HepG2 (cell line): ENCODE measurements at regions not wholly inside any gene's neighbourhood (a gene's known extent, or its start where the extent isn't known, plus 50 kb on each side); places are given as distances from the start of the nearest gene placed in this dataset.

ENCODE experiments used
- ARID4A ChIP-seq: sonication (generic); formaldehyde crosslinking; IDR thresholded peaks from 2 replicates; pipeline ENCODE4 v1.5.0; 2020; ENCODE audit warnings: mild to moderate bottlenecking, missing genetic modification reagents, borderline replicate concordance
- CBX5 ChIP-seq: sonication (generic); formaldehyde crosslinking; IDR thresholded peaks from 2 replicates; pipeline ENCODE4 v1.4.0; 2020; ENCODE audit warnings: missing genetic modification reagents, borderline replicate concordance
- CENPBD1 ChIP-seq: sonication (generic); formaldehyde crosslinking; IDR thresholded peaks from 2 replicates; pipeline ENCODE4 v1.8.0; 2022; ENCODE audit warnings: missing genetic modification reagents, low read depth, mild to moderate bottlenecking, borderline replicate concordance
- CREM ChIP-seq, 2 experiments: sonication (generic) in 1 of 2; formaldehyde crosslinking in 1 of 2; IDR thresholded peaks; 2 replicates each; pipeline versions ENCODE4 v1.4.0 to v1.6.1; 2016 to 2020; ENCODE audit warnings: antibody characterized with exemption in 1 of 2, mild to moderate bottlenecking in 1 of 2, missing genetic modification reagents in 1 of 2
- ELF3 ChIP-seq: IDR thresholded peaks from 2 replicates; pipeline ENCODE4 v1.6.1; 2016; ENCODE audit warnings: missing genetic modification reagents, missing compliant biosample characterization
- FUBP1 ChIP-seq: sonication (generic); formaldehyde crosslinking; IDR thresholded peaks from 2 replicates; pipeline ENCODE4 v1.5.1; 2020; ENCODE audit warnings: missing genetic modification reagents, mild to moderate bottlenecking, borderline replicate concordance
- GABPB1 ChIP-seq: IDR thresholded peaks from 2 replicates; pipeline ENCODE4 v1.6.1; 2016; ENCODE audit warnings: mild to moderate bottlenecking, missing genetic modification reagents, moderate library complexity, missing compliant biosample characterization
- GPN1 ChIP-seq: sonication (generic); formaldehyde crosslinking; IDR thresholded peaks from 2 replicates; pipeline ENCODE4 v1.5.1; 2020; ENCODE audit warnings: missing genetic modification reagents, borderline replicate concordance
- HNF4A ChIP-seq: sonication (generic); formaldehyde crosslinking; IDR thresholded peaks from 2 replicates; pipeline ENCODE4 v1.4.0; 2020; ENCODE audit warnings: missing genetic modification reagents
- KMT2B ChIP-seq: IDR thresholded peaks from 2 replicates; pipeline ENCODE4 v1.6.1; 2016; ENCODE audit warnings: missing genetic modification reagents, missing compliant biosample characterization
- MED1 ChIP-seq: sonication (generic); formaldehyde crosslinking; IDR thresholded peaks from 2 replicates; pipeline ENCODE4 v1.4.0; 2020; ENCODE audit warnings: missing genetic modification reagents
- RARA ChIP-seq: IDR thresholded peaks from 2 replicates; pipeline ENCODE4 v1.6.1; 2016; ENCODE audit warnings: missing genetic modification reagents, missing compliant biosample characterization
- RARG ChIP-seq: sonication (generic); formaldehyde crosslinking; IDR thresholded peaks from 2 replicates; pipeline ENCODE4 v1.4.0; 2020; ENCODE audit warnings: low read depth, mild to moderate bottlenecking, missing genetic modification reagents
- STAT6 ChIP-seq: sonication (generic); formaldehyde crosslinking; IDR thresholded peaks from 2 replicates; pipeline ENCODE4 v1.4.0; 2020; ENCODE audit warnings: missing genetic modification reagents, mild to moderate bottlenecking, borderline replicate concordance
- ZBTB3 ChIP-seq: sonication (generic); formaldehyde crosslinking; IDR thresholded peaks from 2 replicates; pipeline ENCODE4 v1.4.0; 2020; ENCODE audit warnings: low read depth, mild to moderate bottlenecking, moderate library complexity, missing genetic modification reagents, borderline replicate concordance
- ZNF33A ChIP-seq: sonication (generic); formaldehyde crosslinking; IDR thresholded peaks from 2 replicates; pipeline ENCODE4 v1.5.1; 2020; ENCODE audit warnings: missing genetic modification reagents, mild to moderate bottlenecking, moderate library complexity, borderline replicate concordance
- ZNF552 ChIP-seq: sonication (generic); formaldehyde crosslinking; IDR thresholded peaks from 2 replicates; pipeline ENCODE4 v1.9.0; 2022; ENCODE audit warnings: missing genetic modification reagents, mild to moderate bottlenecking, borderline replicate concordance
- ZNF670 ChIP-seq: sonication (generic); formaldehyde crosslinking; IDR thresholded peaks from 2 replicates; pipeline ENCODE4 v1.8.0; 2022; ENCODE audit warnings: mild to moderate bottlenecking, missing genetic modification reagents, borderline replicate concordance
- ZNF781 ChIP-seq: sonication (generic); formaldehyde crosslinking; IDR thresholded peaks from 2 replicates; pipeline ENCODE4 v1.5.1; 2020; ENCODE audit warnings: borderline replicate concordance, mild to moderate bottlenecking, missing genetic modification reagents; ENCODE audit errors: not compliant biosample characterization

GRCh38 chr7:131107337-131108211, 220.1 kb upstream of the MKLN1 start (continued):
- TF ChIP-seq RARG (CRISPR knock-in tag) (no peak), ZNF33A (CRISPR knock-in tag) (no peak), ZBTB3 (CRISPR knock-in tag) (no peak), ELF3 (CRISPR knock-in tag) (no peak; the same call in 1 of the 2 replicates), CBX5 (no peak), ARID4A (CRISPR knock-in tag) (peak; percentile 62; the same call in 1 of the 2 replicates), STAT6 (no peak), ZNF781 (CRISPR knock-in tag) (no peak), CREM (IDR thresholded peaks at IDR 0.05) (no peak), CREM (CRISPR knock-in tag; IDR thresholded peaks at IDR 0.05) (no peak), ZNF670 (CRISPR knock-in tag) (no peak), ZNF552 (CRISPR knock-in tag) (no peak), FUBP1 (CRISPR knock-in tag) (no peak), KMT2B (peak; percentile 52; the same call in 1 of the 2 replicates), GABPB1 (CRISPR knock-in tag) (peak; percentile 62; the same call in 1 of the 2 replicates), CENPBD1 (no peak), HNF4A (CRISPR knock-in tag) (no peak), MED1 (CRISPR knock-in tag) (no peak; the same call in 1 of the 2 replicates), GPN1 (CRISPR knock-in tag) (no peak), RARA (peak; percentile 34; the same call in 1 of the 2 replicates)
